ENCODE measurements at regions not wholly inside any gene's neighbourhood (a gene's known extent, or its start where the extent isn't known, plus 50 kb on each side); places are given as distances from the start of the nearest gene placed in this dataset.

DNA sequence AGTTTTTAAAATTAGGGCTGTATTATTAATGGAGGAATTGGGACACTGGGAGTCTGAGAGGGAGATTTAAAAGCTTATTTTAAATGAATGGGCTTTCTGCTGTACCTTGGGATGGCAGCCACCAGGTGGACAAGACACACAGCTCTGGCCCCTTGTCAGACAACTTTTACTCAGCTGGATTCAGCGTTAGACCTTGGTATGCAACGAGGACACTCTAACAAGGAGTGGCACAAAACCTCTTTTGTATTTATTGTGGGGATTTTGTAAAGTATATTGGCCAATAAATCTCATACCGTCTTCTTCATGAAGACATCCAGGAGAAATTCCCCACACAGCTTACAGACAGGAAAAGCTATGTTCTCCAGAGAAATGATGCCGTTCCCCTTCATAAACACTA is 105.7 kb downstream of the LCA5 start (continued):
- TF ChIP-seq, protein P1, sequence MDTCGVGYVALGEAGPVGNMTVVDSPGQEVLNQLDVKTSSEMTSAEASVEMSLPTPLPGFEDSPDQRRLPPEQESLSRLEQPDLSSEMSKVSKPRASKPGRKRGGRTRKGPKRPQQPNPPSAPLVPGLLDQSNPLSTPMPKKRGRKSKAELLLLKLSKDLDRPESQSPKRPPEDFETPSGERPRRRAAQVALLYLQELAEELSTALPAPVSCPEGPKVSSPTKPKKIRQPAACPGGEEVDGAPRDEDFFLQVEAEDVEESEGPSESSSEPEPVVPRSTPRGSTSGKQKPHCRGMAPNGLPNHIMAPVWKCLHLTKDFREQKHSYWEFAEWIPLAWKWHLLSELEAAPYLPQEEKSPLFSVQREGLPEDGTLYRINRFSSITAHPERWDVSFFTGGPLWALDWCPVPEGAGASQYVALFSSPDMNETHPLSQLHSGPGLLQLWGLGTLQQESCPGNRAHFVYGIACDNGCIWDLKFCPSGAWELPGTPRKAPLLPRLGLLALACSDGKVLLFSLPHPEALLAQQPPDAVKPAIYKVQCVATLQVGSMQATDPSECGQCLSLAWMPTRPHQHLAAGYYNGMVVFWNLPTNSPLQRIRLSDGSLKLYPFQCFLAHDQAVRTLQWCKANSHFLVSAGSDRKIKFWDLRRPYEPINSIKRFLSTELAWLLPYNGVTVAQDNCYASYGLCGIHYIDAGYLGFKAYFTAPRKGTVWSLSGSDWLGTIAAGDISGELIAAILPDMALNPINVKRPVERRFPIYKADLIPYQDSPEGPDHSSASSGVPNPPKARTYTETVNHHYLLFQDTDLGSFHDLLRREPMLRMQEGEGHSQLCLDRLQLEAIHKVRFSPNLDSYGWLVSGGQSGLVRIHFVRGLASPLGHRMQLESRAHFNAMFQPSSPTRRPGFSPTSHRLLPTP (IDR thresholded peaks at IDR 0.05; ENCODE audit: borderline replicate concordance, extremely low read depth, insufficient read length): no peak
- TF ChIP-seq POLR3A (IDR thresholded peaks at IDR 0.05; ENCODE audit: borderline replicate concordance, extremely low read depth, insufficient read depth, insufficient read length) (no peak), ZNF444 (CRISPR knock-in tag; IDR thresholded peaks at IDR 0.05) (no peak), ZC3H11A (IDR thresholded peaks at IDR 0.05; ENCODE audit: low read depth, low read length) (no peak), RAD21 (CRISPR knock-in tag; conservative IDR thresholded peaks at IDR 0.05 in 1 of 2, IDR thresholded peaks at IDR 0.05 in 1 of 2) (peak; percentile 11 to 38; a peak in 1 of 4 replicates), CEBPB (tag; IDR thresholded peaks at IDR 0.05) (no peak), CBX5 (IDR thresholded peaks at IDR 0.05; ENCODE audit: borderline replicate concordance, low read depth) (no peak), ZNF324 (CRISPR knock-in tag; IDR thresholded peaks at IDR 0.05) (no peak)
- TF ChIP-seq, protein P2, sequence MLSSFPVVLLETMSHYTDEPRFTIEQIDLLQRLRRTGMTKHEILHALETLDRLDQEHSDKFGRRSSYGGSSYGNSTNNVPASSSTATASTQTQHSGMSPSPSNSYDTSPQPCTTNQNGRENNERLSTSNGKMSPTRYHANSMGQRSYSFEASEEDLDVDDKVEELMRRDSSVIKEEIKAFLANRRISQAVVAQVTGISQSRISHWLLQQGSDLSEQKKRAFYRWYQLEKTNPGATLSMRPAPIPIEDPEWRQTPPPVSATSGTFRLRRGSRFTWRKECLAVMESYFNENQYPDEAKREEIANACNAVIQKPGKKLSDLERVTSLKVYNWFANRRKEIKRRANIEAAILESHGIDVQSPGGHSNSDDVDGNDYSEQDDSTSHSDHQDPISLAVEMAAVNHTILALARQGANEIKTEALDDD (IDR thresholded peaks at IDR 0.05): no peak
- TF ChIP-seq, protein P3, sequence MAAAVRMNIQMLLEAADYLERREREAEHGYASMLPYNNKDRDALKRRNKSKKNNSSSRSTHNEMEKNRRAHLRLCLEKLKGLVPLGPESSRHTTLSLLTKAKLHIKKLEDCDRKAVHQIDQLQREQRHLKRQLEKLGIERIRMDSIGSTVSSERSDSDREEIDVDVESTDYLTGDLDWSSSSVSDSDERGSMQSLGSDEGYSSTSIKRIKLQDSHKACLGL (CRISPR knock-in tag; IDR thresholded peaks at IDR 0.05; ENCODE audit: borderline replicate concordance, poor library complexity, severe bottlenecking): no peak
- TF ChIP-seq, protein P4, sequence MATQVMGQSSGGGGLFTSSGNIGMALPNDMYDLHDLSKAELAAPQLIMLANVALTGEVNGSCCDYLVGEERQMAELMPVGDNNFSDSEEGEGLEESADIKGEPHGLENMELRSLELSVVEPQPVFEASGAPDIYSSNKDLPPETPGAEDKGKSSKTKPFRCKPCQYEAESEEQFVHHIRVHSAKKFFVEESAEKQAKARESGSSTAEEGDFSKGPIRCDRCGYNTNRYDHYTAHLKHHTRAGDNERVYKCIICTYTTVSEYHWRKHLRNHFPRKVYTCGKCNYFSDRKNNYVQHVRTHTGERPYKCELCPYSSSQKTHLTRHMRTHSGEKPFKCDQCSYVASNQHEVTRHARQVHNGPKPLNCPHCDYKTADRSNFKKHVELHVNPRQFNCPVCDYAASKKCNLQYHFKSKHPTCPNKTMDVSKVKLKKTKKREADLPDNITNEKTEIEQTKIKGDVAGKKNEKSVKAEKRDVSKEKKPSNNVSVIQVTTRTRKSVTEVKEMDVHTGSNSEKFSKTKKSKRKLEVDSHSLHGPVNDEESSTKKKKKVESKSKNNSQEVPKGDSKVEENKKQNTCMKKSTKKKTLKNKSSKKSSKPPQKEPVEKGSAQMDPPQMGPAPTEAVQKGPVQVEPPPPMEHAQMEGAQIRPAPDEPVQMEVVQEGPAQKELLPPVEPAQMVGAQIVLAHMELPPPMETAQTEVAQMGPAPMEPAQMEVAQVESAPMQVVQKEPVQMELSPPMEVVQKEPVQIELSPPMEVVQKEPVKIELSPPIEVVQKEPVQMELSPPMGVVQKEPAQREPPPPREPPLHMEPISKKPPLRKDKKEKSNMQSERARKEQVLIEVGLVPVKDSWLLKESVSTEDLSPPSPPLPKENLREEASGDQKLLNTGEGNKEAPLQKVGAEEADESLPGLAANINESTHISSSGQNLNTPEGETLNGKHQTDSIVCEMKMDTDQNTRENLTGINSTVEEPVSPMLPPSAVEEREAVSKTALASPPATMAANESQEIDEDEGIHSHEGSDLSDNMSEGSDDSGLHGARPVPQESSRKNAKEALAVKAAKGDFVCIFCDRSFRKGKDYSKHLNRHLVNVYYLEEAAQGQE (IDR thresholded peaks at IDR 0.05; ENCODE audit: borderline replicate concordance): 0 out of 2 replicates have a peak, but pooled peaks have one; percentile 18
- TF ChIP-seq, protein P4 (CRISPR knock-in tag; IDR thresholded peaks at IDR 0.05; ENCODE audit: low read depth): no peak
- TF ChIP-seq, protein P5, sequence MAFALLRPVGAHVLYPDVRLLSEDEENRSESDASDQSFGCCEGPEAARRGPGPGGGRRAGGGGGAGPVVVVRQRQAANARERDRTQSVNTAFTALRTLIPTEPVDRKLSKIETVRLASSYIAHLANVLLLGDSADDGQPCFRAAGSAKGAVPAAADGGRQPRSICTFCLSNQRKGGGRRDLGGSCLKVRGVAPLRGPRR (CRISPR knock-in tag; IDR thresholded peaks at IDR 0.05): no peak

Measured in K562 (cell line).